Uterus (tissue), 3 donors: ENCODE measurements at regions not wholly inside any gene's neighbourhood (a gene's known extent, or its start where the extent isn't known, plus 50 kb on each side); places are given as distances from the start of the nearest gene placed in this dataset.

ENCODE experiments used
- DNase-seq, 2 donors: peaks; one replicate each; pipeline ENCODE4 v3.0.0-alpha.2; 2019 to 2020
- H3K27ac ChIP-seq, 2 donors: fragments of 200-600 bp; sonication (generic); 1 replicate in 1 of 2; 2 replicates in 1 of 2; pipeline ENCODE4 v1.5.1; 2016 to 2018
- H3K27me3 ChIP-seq, 2 donors: fragments of 200-600 bp; sonication (generic); one replicate each; pipeline ENCODE4 v1.5.1; 2018 to 2019; ENCODE audit warnings: control low read depth in 1 of 2
- H3K36me3 ChIP-seq, 2 donors: fragments of 200-600 bp; sonication (generic); one replicate each; pipeline ENCODE4 v1.5.1; 2019; ENCODE audit warnings: control low read depth in 1 of 2
- H3K4me1 ChIP-seq, 2 donors: fragments of 200-600 bp; sonication (generic); one replicate each; pipeline ENCODE4 v1.5.1; 2018 to 2019; ENCODE audit warnings: control low read depth in 1 of 2
- H3K4me3 ChIP-seq, 2 donors: fragments of 200-600 bp; sonication (generic); 1 replicate in 1 of 2; 2 replicates in 1 of 2; pipeline ENCODE4 v1.5.1; 2018 to 2019; ENCODE audit warnings: mild to moderate bottlenecking in 1 of 2
- H3K9me3 ChIP-seq, 2 donors: fragments of 200-600 bp; sonication (generic); one replicate each; pipeline ENCODE4 v1.5.1; 2019; ENCODE audit warnings: control low read depth in 1 of 2
- POLR2A ChIP-seq, 2 donors: fragments of 450-650 bp; IDR thresholded peaks; one replicate each; pipeline ENCODE4 v1.6.1; 2016; ENCODE audit warnings: antibody characterized with exemption in 2 of 2, mild to moderate bottlenecking in 1 of 2, moderate library complexity in 1 of 2
- intact Hi-C: fragments of 100-400 bp; cut with DNase I; formaldehyde crosslinking; loops from one replicate; pipeline ENCODE4 v1.15.1; 2023; ENCODE audit warnings: low total_unique reads
- TF ChIP-seq, protein P1 (sequence below), 4 experiments: fragments of 200-600 bp in 2 of 4; fragments of 450-650 bp in 2 of 4; sonication (generic) in 2 of 4; IDR thresholded peaks; one replicate each; pipeline ENCODE4 v1.5.1; 2016 to 2019; ENCODE audit warnings: antibody characterized with exemption in 4 of 4, mild to moderate bottlenecking in 2 of 4, moderate library complexity in 1 of 4
- donor health status: DM: yes; HTN: yes; CAD: no.

DNA sequence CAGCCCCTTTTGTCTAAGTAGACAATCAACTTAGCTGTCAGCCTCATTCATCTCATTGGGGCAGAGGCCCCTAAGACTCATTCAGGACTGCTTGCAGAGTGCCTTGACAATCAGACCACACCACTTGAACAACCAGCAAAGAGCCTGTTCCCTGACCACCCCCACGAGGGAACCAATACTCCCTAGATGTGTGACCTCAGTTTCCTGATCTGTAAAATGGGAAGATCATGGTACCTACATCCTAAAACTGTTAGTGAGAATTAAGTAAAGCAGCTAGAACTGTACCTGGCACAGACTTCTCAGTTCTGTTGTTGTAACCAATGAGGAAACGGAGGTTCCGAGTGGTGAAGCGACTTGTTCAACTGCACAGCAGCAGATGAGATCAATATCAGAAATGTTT lies 298.5 kb downstream of the RRAGC start:
- Histone ChIP-seq H3K27me3 (no peaks in the 10 kb centered on the region), H3K36me3 (no peaks in the 10 kb centered on the region), H3K4me3 (no peak overlapping the region), H3K4me1 (no peaks in the 10 kb centered on the region), H3K9me3 (no peaks in the 10 kb centered on the region), H3K27ac (no peak overlapping the region)
- TF ChIP-seq, protein P1, sequence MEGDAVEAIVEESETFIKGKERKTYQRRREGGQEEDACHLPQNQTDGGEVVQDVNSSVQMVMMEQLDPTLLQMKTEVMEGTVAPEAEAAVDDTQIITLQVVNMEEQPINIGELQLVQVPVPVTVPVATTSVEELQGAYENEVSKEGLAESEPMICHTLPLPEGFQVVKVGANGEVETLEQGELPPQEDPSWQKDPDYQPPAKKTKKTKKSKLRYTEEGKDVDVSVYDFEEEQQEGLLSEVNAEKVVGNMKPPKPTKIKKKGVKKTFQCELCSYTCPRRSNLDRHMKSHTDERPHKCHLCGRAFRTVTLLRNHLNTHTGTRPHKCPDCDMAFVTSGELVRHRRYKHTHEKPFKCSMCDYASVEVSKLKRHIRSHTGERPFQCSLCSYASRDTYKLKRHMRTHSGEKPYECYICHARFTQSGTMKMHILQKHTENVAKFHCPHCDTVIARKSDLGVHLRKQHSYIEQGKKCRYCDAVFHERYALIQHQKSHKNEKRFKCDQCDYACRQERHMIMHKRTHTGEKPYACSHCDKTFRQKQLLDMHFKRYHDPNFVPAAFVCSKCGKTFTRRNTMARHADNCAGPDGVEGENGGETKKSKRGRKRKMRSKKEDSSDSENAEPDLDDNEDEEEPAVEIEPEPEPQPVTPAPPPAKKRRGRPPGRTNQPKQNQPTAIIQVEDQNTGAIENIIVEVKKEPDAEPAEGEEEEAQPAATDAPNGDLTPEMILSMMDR (IDR thresholded peaks at IDR 0.05) = no peak
- TF ChIP-seq POLR2A (IDR thresholded peaks at IDR 0.05) = no peak
- intact Hi-C loops = no loop called here
- DNase-seq = no peak

DNA sequence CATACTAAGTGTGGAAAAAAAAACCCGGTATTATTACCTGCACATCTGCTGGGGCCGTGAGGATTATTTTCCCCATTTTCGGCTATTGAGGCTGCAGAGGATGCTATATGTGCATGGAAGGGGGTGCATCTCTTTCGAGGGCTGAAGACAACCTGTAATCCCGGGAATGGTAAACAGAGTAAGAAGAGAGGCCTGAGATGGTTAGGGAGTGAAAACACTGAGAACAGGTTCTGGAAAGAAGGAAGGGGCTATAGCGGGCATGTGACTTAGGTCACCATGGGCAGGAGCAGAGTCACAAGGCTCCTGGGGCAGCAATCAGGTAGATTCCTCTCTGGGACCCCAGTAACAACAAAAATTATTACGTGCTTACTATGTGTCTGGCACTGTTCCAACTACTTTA lies 299.1 kb downstream of the RRAGC start:
- no peaks in the 10 kb centered on the region for H3K9me3 ChIP-seq
- no peak overlapping the region for H3K4me3 ChIP-seq
- intact Hi-C loops = no loop called here
- H3K4me1 ChIP-seq = no peaks in the 10 kb centered on the region
- no peak overlapping the region for H3K27ac ChIP-seq
- H3K36me3 ChIP-seq = no peaks in the 10 kb centered on the region
- H3K27me3 ChIP-seq = no peaks in the 10 kb centered on the region
- TF ChIP-seq, protein P1 (IDR thresholded peaks at IDR 0.05) = no peak
- TF ChIP-seq POLR2A (IDR thresholded peaks at IDR 0.05) = no peak
- DNase-seq = no peak

DNA sequence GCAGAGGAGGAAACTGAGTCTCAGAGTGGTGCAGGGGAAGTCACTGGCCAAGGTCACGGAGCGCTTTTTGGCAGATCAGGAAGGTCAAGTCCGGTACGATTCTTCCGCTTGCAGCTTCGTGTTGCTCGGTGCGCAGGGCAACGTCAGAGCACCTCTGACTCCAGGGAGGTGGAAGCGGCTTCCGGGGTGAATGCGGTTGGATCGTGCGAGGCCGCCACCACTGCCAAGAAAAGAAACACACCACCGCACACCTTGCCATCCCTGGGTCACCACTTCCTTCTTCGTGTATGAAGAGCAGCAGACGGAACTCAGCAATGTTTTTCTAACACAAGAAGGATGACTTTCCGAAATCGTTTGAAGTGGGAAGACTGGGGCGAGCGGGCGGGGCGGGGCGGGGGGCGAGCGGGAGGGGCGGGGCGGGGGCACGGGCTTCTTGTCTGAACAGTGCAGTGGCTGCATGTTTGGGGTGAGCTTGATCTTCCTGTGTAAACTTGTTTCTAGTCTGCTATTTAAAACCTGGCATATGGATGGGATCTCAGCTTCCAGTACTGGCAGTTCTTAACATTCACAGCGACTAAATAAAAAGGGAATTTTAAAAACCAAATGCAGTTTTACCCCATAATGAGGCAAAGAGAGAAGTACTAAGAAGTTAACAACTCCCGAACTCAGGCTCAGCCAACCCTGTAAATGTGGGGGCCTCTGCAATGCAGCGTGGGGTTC lies 300.0 kb downstream of the RRAGC start:
- intact Hi-C loops = no loop called here
- no peak overlapping the region for H3K4me3 ChIP-seq
- no peaks in the 10 kb centered on the region for H3K27me3 ChIP-seq
- no peak overlapping the region for H3K27ac ChIP-seq
- H3K9me3 ChIP-seq = no peaks in the 10 kb centered on the region
- TF ChIP-seq, protein P1 (IDR thresholded peaks at IDR 0.05) = no peak
- no peak for TF ChIP-seq POLR2A (IDR thresholded peaks at IDR 0.05)
- H3K4me1 ChIP-seq = no peaks in the 10 kb centered on the region
- H3K36me3 ChIP-seq = no peaks in the 10 kb centered on the region
- DNase-seq = no peak

DNA sequence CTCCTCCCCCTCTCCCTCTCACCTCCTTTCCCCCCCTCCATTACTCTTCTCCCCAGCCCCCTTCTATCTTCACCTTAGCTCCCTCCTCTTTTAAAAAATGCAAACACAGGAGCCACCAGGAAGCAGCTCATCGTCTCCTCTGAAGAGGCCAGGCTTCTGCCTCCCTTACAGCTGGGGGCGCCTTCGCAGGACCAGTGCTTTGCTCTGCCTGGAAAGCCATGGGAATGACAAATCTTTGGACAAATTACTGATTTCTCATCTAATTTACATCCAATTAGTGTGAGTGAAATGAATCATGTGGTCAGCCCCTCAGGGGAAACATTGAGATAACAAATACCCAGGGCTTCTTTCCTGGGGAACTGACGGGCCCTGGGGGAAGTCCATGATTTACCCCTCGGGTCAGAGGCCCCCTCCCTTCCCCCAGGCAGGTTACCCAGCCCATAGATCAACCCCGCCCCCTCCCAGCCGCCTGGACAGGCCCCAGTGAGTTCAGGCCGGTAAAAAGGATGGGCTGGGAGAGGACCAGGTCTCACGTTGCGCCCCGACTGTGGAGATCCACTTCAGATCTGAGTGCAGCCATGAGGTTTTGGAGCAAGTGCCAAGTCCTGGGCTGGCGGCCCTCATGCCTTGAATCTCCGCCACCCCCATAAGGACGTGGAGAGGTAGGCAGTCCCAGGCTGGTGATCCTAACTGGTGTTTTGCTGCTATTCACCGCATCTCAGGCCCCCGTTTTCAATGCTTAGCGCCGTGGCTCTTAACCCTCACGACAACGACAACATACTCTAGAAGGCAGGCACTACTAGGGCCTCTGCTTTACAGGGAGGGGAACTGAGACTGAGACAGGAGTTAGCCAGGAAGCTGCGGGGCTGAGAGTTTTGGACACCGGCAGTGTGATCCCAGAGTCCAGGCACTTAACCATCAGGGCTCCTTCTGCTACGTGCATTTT lies 300.8 kb downstream of the RRAGC start:
- Histone ChIP-seq H3K27me3 (no peaks in the 10 kb centered on the region), H3K27ac (no peak overlapping the region), H3K4me1 (no peaks in the 10 kb centered on the region), H3K4me3 (no peak overlapping the region), H3K9me3 (no peaks in the 10 kb centered on the region), H3K36me3 (no peaks in the 10 kb centered on the region)
- intact Hi-C loops = no loop called here
- DNase-seq = no peak
- no peak for TF ChIP-seq POLR2A (IDR thresholded peaks at IDR 0.05)
- TF ChIP-seq, protein P1 (IDR thresholded peaks at IDR 0.05) = no peak

DNA sequence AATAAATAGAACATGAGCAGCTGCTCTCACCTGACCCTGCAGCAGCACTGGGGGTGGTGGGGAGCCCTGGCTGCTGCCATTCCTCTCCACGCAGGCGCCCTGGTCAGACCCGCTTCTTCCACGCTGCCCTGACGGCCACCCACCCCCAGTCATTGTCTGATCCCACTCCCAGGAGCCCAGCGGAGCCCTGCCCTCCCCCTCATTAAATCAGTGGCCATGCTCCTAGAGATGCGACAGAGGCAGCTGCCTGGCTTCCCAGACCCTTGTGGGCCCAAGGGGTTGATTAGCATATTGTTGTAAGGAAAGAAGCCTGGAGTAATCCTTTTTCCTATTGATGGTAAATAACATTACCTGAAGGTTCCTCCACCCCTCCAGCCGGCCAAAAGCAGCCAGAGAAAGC lies 301.5 kb downstream of the RRAGC start:
- Histone ChIP-seq H3K27me3 (no peaks in the 10 kb centered on the region), H3K27ac (no peak overlapping the region), H3K4me3 (no peak overlapping the region), H3K9me3 (no peaks in the 10 kb centered on the region), H3K36me3 (no peaks in the 10 kb centered on the region), H3K4me1 (no peaks in the 10 kb centered on the region)
- TF ChIP-seq POLR2A (IDR thresholded peaks at IDR 0.05) = no peak
- TF ChIP-seq, protein P1 (IDR thresholded peaks at IDR 0.05) = no peak
- DNase-seq = no peak
- intact Hi-C loops = no loop called here
